NCI-H146 treated with DMSO at 0.1 percent for 48 hours (cell line): ENCODE measurements at regions not wholly inside any gene's neighbourhood (a gene's known extent, or its start where the extent isn't known, plus 50 kb on each side); places are given as distances from the start of the nearest gene placed in this dataset.

Experiments used
- DNase-seq: peaks from one replicate; lab custom pipeline; 2025; ENCODE audit not compliant: unreplicated experiment; lab: John Stamatoyannopoulos, UW

DNA sequence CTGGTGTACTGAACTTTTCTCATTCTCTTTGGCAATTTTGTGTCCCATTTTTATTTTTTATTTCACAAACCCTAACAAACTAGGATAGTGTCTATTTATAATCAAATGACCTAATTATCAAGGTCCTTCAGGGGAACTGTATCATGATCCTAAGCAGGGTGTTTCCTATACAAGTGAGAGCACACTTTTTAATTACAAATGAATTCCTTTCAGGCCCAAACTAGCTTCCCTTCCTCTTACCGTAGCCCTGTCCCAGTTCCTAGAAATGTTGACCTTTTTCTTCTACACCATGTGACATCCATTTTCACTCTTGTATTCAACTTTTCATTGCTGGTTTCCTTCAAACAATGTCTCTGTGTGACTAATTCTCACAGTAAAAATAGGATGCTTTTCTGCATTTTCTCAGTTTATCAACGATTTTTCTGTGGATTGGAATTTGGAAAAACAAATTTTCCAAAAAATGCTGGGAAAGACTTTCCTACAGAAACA, 411.4 kb downstream of the CCDC91 start:
- no peak for DNase-seq

DNA sequence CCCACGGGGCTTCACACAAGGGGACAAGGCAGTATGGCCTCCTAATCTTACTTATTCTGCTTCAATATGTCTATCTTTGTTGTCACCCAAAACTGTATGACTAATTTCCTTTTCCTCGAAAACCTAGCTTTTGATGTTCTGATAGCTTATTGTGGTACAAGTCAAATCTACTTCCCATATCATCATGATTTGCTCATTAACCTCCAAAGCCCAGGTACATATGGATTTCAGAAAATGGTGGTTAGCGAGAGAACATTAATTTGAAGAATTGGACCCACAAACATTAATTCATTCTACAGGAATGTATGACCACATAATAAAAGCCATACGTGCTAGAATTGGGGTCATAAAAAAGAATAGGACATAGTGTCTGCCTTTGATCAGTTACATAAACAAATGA, 412.5 kb downstream of the CCDC91 start:
- no peak for DNase-seq

DNA sequence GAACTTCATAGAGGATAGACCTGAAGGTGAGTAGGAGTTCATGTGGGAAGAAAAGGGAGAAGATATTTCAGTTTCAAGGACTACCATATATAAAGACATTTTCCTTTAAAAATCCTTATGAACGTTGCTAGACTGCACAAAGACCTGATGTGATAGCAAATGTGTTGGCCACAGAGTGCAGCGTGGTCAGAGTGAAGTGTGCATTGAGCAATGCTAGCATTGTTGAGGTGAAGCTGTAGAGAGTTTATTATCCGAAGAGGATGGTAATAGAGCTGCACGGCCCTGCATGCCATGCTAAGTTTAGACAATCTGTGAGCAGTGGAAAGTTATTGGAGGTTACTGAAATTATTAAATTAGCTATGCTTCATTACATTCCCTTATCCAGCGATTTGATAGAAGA, 413.0 kb downstream of the CCDC91 start:
- no peak for DNase-seq

DNA sequence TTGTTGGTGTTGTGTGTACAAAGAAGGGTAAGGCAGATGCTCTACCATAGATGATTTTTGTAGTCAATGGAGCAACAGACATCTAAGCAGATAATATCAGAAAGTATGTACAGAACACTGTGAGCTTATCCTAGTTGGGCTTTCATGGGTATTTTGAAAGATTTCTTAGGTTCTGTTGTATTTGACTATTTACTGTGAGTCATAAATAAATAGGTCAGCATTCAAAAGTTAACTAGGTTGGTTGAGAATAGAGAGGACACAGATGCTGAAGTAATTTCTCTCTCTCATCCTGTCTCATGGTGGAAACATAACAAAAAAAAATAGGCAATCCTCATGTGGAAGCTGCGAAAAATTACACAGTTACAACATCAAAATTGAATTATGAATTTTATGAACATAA, 413.5 kb downstream of the CCDC91 start:
- no peak for DNase-seq

DNA sequence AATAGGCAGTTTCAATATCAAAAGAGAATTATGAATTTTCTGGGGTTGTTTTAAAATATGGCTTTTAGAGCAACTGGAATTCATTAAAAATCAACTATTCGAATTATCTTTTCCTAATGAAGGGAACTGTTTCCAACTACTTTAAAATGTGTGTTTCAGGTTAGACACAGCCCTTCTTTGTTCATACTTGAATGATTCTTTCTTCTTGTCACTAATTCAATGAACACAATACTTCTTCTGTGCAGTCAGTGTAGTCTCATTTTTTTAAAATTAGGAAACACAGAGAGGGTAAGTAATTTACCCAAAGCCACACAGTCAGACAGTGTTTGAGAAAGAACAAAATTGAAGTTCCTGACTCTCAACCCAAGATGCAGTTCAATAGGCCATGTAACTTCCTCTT, 414.0 kb downstream of the CCDC91 start:
- DNase-seq: no peak

- no peak for DNase-seq
Measured at GRCh38 chr12:28606967-28607557, 416.8 kb downstream of the CCDC91 start.

- no peak for DNase-seq
Measured at GRCh38 chr12:28610401-28611114, 420.3 kb downstream of the CCDC91 start.

GRCh38 chr12:28611115-28611435, 420.8 kb downstream of the CCDC91 start:
- no peak for DNase-seq

- no peak for DNase-seq
Measured at GRCh38 chr12:28611449-28611848, 421.2 kb downstream of the CCDC91 start.

DNA sequence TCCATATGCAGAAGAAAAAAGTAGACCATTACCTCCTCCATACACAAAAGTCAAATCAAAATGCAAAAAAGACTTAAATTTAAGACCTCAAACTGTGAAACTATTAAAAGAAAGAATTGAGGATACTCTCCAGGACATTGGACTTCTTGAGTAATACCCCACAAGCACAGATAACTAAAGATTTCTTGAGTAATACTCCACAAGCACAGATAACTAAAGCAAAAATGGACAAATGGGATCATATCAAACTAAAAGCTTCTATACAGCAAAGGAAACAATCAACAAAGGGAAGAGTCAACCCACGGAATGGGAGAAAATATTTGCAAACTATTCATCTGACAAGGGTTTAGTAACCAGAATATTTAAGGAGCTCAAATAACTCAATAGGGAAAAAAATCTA, 427.9 kb downstream of the CCDC91 start:
- no peak for DNase-seq

DNA sequence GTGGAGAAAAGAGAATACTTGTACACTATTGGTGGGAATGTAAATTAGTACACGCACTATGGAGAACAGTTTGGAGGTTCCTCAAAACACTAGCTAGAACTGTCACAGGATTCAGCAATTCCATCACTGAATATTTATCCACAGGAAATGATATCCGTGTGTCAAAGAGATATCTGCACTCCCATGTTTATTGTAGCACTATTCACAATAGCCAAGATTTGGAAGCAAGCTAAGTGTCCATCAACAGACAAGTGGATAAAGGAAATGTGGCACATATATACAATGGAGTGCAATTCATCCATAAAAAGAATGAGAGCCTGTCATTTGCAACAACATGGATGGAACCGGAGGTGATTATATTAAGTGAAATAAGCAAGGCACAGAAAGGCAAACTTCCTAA, 428.5 kb downstream of the CCDC91 start:
- no peak for DNase-seq

- no peak for DNase-seq
Measured at GRCh38 chr12:28620281-28620680, 430.0 kb downstream of the CCDC91 start.

DNA sequence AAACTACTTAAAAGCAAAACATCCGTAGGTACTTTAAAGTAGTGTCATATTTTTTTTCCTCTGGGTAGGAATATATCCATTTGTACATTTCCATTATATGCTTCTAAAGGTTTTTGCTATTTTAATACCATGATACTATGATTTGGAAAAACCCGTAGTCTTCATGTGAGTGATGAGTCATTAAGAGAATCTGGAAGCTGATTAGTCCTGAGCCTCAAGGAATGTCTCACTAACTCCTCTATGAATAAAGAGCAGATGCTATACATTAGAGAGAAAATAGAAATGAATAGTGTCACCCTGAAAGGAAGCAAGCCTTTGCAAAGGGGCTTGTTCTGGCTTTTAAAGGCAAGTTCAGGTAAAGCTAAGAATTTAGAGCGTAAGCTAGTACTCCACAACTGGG, 432.1 kb downstream of the CCDC91 start:
- no peak for DNase-seq

GRCh38 chr12:28626504-28626903, 436.2 kb downstream of the CCDC91 start:
- DNase-seq: no peak

- DNase-seq: no peak
Measured at GRCh38 chr12:28629691-28630090, 439.4 kb downstream of the CCDC91 start.

GRCh38 chr12:28631831-28632230, 441.6 kb downstream of the CCDC91 start:
- no peak for DNase-seq

- DNase-seq: no peak
Measured at GRCh38 chr12:28640519-28640918, 450.3 kb downstream of the CCDC91 start.

DNA sequence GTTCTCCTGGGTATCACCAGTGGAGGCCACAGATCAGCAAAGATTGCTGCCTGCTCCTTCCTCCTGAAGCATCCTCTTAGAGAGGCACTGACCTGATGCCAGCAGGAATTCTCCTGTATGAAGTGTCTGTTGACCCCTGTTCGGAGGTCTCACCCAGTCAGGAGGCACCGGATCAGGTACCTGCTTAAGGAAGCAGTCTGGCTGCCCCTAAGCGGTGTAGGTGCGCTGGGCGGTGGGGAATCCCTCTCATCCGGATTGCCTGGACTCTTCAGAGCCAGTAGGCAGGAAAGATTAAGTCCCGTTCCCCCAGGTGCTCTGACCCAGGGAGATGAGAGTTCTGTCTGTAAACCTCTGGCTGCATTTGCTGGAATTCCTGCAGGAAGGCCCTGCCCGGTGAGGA, 455.2 kb downstream of the CCDC91 start:
- DNase-seq: no peak

DNA sequence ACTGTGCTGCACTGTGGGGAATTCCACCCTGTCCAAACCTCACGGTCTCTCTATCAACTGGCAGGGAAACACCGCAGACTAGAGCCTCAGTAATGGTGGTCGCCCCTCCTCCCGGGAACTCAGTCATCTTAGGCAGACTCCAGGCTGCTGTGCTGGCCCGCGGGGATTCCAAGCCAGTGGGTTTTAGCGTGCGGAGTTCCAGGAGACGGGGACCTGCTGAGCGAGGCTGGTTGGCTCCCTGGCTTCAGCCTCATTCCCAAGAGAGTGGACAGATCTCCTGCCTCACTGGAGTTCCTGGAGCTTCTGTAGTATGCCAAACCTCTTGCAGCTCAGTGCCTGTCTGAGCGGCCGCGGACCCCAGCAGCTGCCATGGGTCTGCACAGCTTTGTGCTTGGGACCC, 455.6 kb downstream of the CCDC91 start:
- DNase-seq: no peak

GRCh38 chr12:28650906-28651305, 460.6 kb downstream of the CCDC91 start:
- DNase-seq: no peak

GRCh38 chr12:28652239-28652638, 462.0 kb downstream of the CCDC91 start:
- DNase-seq: no peak

DNA sequence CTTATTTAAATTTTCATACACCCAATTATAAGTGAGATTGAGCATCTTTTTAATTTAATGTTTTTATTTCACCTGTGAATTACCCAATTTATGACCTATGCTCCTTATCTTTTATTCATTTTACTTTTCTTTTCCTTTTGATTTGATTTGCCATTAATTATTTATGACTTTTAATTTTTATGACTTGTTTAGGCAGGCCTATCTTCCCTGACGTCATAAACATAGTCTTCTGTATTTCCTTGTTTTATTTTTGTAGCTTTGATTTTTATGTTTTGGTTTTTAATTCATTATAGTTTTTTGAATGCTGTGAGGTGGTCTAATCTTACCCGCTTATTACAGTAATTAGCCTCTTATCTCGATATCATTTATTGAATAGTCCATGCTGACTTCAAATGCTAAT, 467.1 kb upstream of the FAR2 start:
- no peak for DNase-seq

GRCh38 chr12:28683366-28683765, 465.7 kb upstream of the FAR2 start:
- DNase-seq: no peak
